ENCODE measurements at regions not wholly inside any gene's neighbourhood (a gene's known extent, or its start where the extent isn't known, plus 50 kb on each side); places are given as distances from the start of the nearest gene placed in this dataset.

GRCh38 chr12:123038486-123038885 is 58.0 kb downstream of the ARL6IP4 start:
- H3K27ac ChIP-seq = no peak overlapping the region
- TF ChIP-seq, protein P1, sequence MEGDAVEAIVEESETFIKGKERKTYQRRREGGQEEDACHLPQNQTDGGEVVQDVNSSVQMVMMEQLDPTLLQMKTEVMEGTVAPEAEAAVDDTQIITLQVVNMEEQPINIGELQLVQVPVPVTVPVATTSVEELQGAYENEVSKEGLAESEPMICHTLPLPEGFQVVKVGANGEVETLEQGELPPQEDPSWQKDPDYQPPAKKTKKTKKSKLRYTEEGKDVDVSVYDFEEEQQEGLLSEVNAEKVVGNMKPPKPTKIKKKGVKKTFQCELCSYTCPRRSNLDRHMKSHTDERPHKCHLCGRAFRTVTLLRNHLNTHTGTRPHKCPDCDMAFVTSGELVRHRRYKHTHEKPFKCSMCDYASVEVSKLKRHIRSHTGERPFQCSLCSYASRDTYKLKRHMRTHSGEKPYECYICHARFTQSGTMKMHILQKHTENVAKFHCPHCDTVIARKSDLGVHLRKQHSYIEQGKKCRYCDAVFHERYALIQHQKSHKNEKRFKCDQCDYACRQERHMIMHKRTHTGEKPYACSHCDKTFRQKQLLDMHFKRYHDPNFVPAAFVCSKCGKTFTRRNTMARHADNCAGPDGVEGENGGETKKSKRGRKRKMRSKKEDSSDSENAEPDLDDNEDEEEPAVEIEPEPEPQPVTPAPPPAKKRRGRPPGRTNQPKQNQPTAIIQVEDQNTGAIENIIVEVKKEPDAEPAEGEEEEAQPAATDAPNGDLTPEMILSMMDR (conservative IDR thresholded peaks at IDR 0.05) = no peak

- TF ChIP-seq ZFX (IDR thresholded peaks at IDR 0.05) = no peak
- TF ChIP-seq, protein P1 (conservative IDR thresholded peaks at IDR 0.05) = no peak
- no peak overlapping the region for H3K27ac ChIP-seq
These were observed 57.3 kb downstream of the ARL6IP4 start for GRCh38 chr12:123037791-123038190.

DNA sequence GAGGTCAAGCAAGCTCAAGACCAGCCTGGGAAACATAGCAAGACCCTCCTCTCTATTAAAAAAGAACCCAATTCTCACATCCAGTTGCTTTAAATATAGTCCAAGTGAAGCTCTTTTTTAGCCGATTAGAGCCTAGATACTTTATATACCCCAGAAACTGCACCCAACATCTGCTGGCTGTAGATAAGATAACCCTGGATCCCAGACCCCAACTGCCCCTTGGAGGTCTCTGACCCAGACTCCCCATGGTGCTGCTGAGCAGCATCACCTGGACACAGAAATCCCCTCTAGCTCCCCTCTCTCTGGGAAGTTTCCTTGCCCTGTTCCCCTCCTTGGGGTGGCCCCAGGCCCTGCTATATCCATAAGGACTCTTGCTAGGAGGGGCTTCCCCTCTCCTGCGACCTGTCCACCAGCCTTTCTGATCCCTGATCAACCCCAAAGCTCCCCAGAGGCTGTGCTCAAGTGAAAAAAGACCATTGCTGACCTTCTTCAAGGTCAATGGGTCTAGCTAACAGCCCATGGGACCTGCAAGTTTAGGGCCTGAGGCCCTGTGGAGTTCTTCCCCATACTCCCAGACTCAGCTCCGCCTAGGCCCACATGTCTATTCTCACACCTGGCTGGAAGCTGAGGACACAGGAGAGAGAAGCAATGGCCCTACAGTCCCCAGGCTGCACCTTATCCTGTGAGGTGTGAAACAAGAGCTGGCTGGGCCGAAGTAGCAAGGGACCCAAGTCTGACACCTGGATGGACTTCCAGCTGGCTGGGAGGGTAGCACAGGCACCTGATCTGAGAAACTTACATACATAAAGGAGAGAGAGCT is 56.2 kb downstream of the ARL6IP4 start:
- no peak overlapping the region for H3K27ac ChIP-seq
- TF ChIP-seq, protein P1 (conservative IDR thresholded peaks at IDR 0.05) = no peak
- no peak for TF ChIP-seq ZFX (IDR thresholded peaks at IDR 0.05)

DNA sequence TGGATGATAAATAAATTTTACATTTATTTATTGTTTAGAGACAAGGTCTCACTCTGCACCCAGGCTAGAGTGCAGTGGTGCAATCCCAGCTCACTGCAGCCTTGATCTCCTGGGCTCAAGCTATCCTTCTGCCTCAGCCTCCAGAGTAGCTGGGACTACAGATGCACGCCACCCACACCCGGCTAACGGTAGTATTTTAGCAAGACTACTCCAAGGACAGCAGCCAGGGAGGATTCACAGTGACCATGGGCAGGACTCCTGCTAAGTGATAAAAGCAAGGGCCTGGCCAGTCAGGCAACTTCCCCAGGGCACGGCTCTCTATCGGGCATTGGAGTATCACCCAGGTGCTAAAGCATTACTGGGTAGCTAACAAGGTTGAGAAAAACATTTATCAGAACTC is 55.4 kb downstream of the ARL6IP4 start:
- TF ChIP-seq, protein P1 (conservative IDR thresholded peaks at IDR 0.05) = no peak
- no peak for TF ChIP-seq ZFX (IDR thresholded peaks at IDR 0.05)
- H3K27ac ChIP-seq = no peak overlapping the region

GRCh38 chr12:123034865-123035264 is 54.4 kb downstream of the ARL6IP4 start:
- no peak overlapping the region for H3K27ac ChIP-seq
- TF ChIP-seq, protein P1 (conservative IDR thresholded peaks at IDR 0.05) = no peak
- no peak for TF ChIP-seq ZFX (IDR thresholded peaks at IDR 0.05)

- TF ChIP-seq, protein P1 (conservative IDR thresholded peaks at IDR 0.05) = no peak
- no peak for TF ChIP-seq ZFX (IDR thresholded peaks at IDR 0.05)
- H3K27ac ChIP-seq = no peak overlapping the region
These were observed 53.6 kb downstream of the ARL6IP4 start for GRCh38 chr12:123034022-123034541.

GRCh38 chr12:123033392-123034021 is 53.0 kb downstream of the ARL6IP4 start:
- no peak overlapping the region for H3K27ac ChIP-seq

More at GRCh38 chr12:123033392-123034021, 53.0 kb downstream of the ARL6IP4 start:
- TF ChIP-seq, protein P1 (conservative IDR thresholded peaks at IDR 0.05) = no peak
- TF ChIP-seq ZFX (IDR thresholded peaks at IDR 0.05) = no peak

Measured in C4-2B (cell line).